HepG2 (cell line): ENCODE measurements at regions not wholly inside any gene's neighbourhood (a gene's known extent, or its start where the extent isn't known, plus 50 kb on each side); places are given as distances from the start of the nearest gene placed in this dataset.

ENCODE experiments used
- ATAC-seq: fragments of 200-7000 bp; cut with Tn5 transposase; 3 replicates; pipeline ENCODE4 v1.9.1; 2020; ENCODE audit warnings: mild to moderate bottlenecking, moderate library complexity
- BruUV-seq: library from RNA; stranded (reverse); fragments of 400-500 nt; replicated peaks from 2 replicates; lab custom pipeline; 2021; lab: Mats Ljungman, UMichigan
- CTCF ChIA-PET: fragments of 300-600 bp; formaldehyde crosslinking; extraction: SDS; loops from one replicate; lab custom pipeline; 2021; ENCODE audit warnings: low total read pairs, inconsistent platforms, low intra/inter-chr PET ratio; lab: Yijun Ruan, JAX
- POLR2A ChIA-PET: fragments of 350-600 bp; sonication (Branson Sonifier 250); formaldehyde crosslinking; loops from one replicate; lab custom pipeline; 2020; ENCODE audit warnings: antibody characterized with exemption, inconsistent platforms; lab: Yijun Ruan, JAX
- DNase-seq: peaks from one replicate; pipeline ENCODE4 v3.0.0-alpha.2; 2015; ENCODE audit warnings: low spot score
- FAIRE-seq: peaks from 3 replicates; lab custom pipeline; 2011; peaks lifted over from hg19 to GRCh38; lab: Jason Lieb, UNC
- H2AFZ ChIP-seq: one replicate; pipeline ENCODE4 v1.6.1; 2011; ENCODE audit warnings: low read length, inconsistent platforms
- H3K27ac ChIP-seq: fragments of 300-600 bp; 3 replicates; pipeline ENCODE4 v1.8.0; 2011; ENCODE audit warnings: mixed run types, mild to moderate bottlenecking, mixed read lengths, low read length, inconsistent platforms; ENCODE audit not compliant: insufficient read depth; ENCODE audit errors: extremely low read length
- H3K27me3 ChIP-seq, 2 experiments: fragments of 200-600 bp in 1 of 2; 2 replicates in 1 of 2; 3 replicates in 1 of 2; pipeline versions ENCODE4 v1.6.0 to v1.8.0; 2011; ENCODE audit warnings: low read length in 2 of 2, mild to moderate bottlenecking in 2 of 2, moderate library complexity in 2 of 2, inconsistent platforms in 1 of 2; ENCODE audit not compliant: insufficient read depth in 2 of 2, control insufficient read depth in 1 of 2
- H3K36me3 ChIP-seq, 2 experiments: fragments of 200-600 bp in 1 of 2; replicated peaks in 1 of 2; 2 replicates in 1 of 2; 3 replicates in 1 of 2; pipeline versions ENCODE4 v1.5.1 to v1.8.0; 2011; ENCODE audit warnings: low read length in 2 of 2, inconsistent platforms in 1 of 2; ENCODE audit not compliant: insufficient read depth in 2 of 2, control insufficient read depth in 1 of 2
- H3K4me1 ChIP-seq: 2 replicates; pipeline ENCODE4 v1.5.1; 2012; ENCODE audit warnings: low read length, inconsistent platforms; ENCODE audit not compliant: insufficient read depth
- H3K4me2 ChIP-seq: 2 replicates; pipeline ENCODE4 v1.6.0; 2011; ENCODE audit warnings: low read depth, low read length, inconsistent platforms
- H3K4me3 ChIP-seq, 3 experiments: fragments of 200-600 bp in 1 of 3; sonication (generic), shearing (Covaris generic) in 1 of 3; replicated peaks in 1 of 3; 2 replicates each; pipeline ENCODE4 v1.5.1; 2011 to 2016; ENCODE audit warnings: low read length in 3 of 3, inconsistent platforms in 2 of 3, low read depth in 2 of 3, mild to moderate bottlenecking in 2 of 3, control low read depth in 1 of 3, mixed read lengths in 1 of 3; ENCODE audit not compliant: insufficient read depth in 1 of 3
- H3K79me2 ChIP-seq: one replicate; pipeline ENCODE4 v1.6.1; 2011; ENCODE audit warnings: low read length, inconsistent platforms; ENCODE audit not compliant: insufficient read depth
- H3K9ac ChIP-seq: 2 replicates; pipeline ENCODE4 v1.6.0; 2011; ENCODE audit warnings: mild to moderate bottlenecking, low read depth, low read length, inconsistent platforms; ENCODE audit not compliant: insufficient read depth
- H3K9me3 ChIP-seq: 2 replicates; pipeline ENCODE4 v1.5.1; 2012; ENCODE audit warnings: mild to moderate bottlenecking, low read length
- H4K20me1 ChIP-seq: 2 replicates; pipeline ENCODE4 v1.6.0; 2011; ENCODE audit warnings: inconsistent platforms, mild to moderate bottlenecking, low read length, moderate library complexity; ENCODE audit not compliant: insufficient read depth
- ATF4 ChIP-seq, 2 experiments: fragments of 450-650 bp in 1 of 2; sonication (generic) in 1 of 2; formaldehyde crosslinking; IDR thresholded peaks; 2 replicates each; pipeline versions ENCODE4 v1.5.0 to v1.8.0; 2020 to 2022; ENCODE audit warnings: mild to moderate bottlenecking in 1 of 2, missing genetic modification reagents in 1 of 2
- GMEB1 ChIP-seq: sonication (generic); formaldehyde crosslinking; IDR thresholded peaks from 2 replicates; pipeline ENCODE4 v1.5.1; 2020; ENCODE audit warnings: missing genetic modification reagents, mild to moderate bottlenecking, borderline replicate concordance
- HES4 ChIP-seq: sonication (generic); formaldehyde crosslinking; IDR thresholded peaks from 2 replicates; pipeline ENCODE4 v1.9.0; 2021; ENCODE audit warnings: mild to moderate bottlenecking, missing genetic modification reagents, borderline replicate concordance
- HOXA9 ChIP-seq: sonication (generic); formaldehyde crosslinking; IDR thresholded peaks from 2 replicates; pipeline ENCODE4 v1.8.1; 2022; ENCODE audit warnings: missing genetic modification reagents, mild to moderate bottlenecking, moderate library complexity, borderline replicate concordance
- IKZF5 ChIP-seq: IDR thresholded peaks from 2 replicates; pipeline ENCODE4 v1.6.1; 2018; ENCODE audit warnings: missing genetic modification reagents, mild to moderate bottlenecking, missing compliant biosample characterization
- PITX1 ChIP-seq: sonication (generic); formaldehyde crosslinking; IDR thresholded peaks from 2 replicates; pipeline ENCODE4 v1.5.1; 2020; ENCODE audit warnings: mild to moderate bottlenecking, missing genetic modification reagents
- RERE ChIP-seq: IDR thresholded peaks from 2 replicates; pipeline ENCODE4 v1.6.1; 2016; ENCODE audit warnings: low read depth, missing genetic modification reagents, missing compliant biosample characterization
- RFXAP ChIP-seq: sonication (generic); formaldehyde crosslinking; IDR thresholded peaks from 2 replicates; pipeline ENCODE4 v1.4.0; 2020; ENCODE audit warnings: missing genetic modification reagents, borderline replicate concordance
- TSC22D2 ChIP-seq: sonication (generic); formaldehyde crosslinking; IDR thresholded peaks from 2 replicates; pipeline ENCODE4 v1.5.1; 2020; ENCODE audit warnings: missing genetic modification reagents, mild to moderate bottlenecking, borderline replicate concordance
- U2AF1 ChIP-seq: fragments of 200-400 bp; formaldehyde crosslinking; optimal IDR thresholded peaks from 2 replicates; pipeline ENCODE3; 2017; ENCODE audit warnings: mild to moderate bottlenecking, low read depth, low read length
- ZNF7 ChIP-seq: IDR thresholded peaks from 2 replicates; pipeline ENCODE4 v1.6.1; 2016; ENCODE audit warnings: missing biosample characterization, missing genetic modification reagents
- ZNF777 ChIP-seq: sonication (generic); formaldehyde crosslinking; IDR thresholded peaks from 2 replicates; pipeline ENCODE4 v1.4.0; 2020; ENCODE audit warnings: missing genetic modification reagents
- ZNF891 ChIP-seq: sonication (generic); formaldehyde crosslinking; IDR thresholded peaks from 2 replicates; pipeline ENCODE4 v1.5.0; 2020; ENCODE audit warnings: mild to moderate bottlenecking, missing genetic modification reagents
- whole genome bisulfite sequencing: methylation state at CpG from one replicate; pipeline ENCODE4 v1.1.6; 2017; ENCODE audit warnings: low lambda C conversion rate; 5-methylcytosine and 5-hydroxymethylcytosine counted together
- in situ Hi-C: cut with HindIII; loops from 2 replicates; pipeline ENCODE4 v1.10.0; 2017; ENCODE audit warnings: low pct_unique_long_range_greater_than_20kb; ENCODE audit not compliant: extremely low pct_ligation_motif_present
- intact Hi-C: fragments of 100-400 bp; cut with micrococcal nuclease; formaldehyde crosslinking; loops from one replicate; pipeline ENCODE4 v1.10.0; 2022; ENCODE audit not compliant: unreplicated experiment

GRCh38 chr4:135283934-135284333 lies 1082.3 kb upstream of the PABPC4L start (continued):
- TF ChIP-seq RERE (CRISPR knock-in tag), result no peak
- TF ChIP-seq U2AF1, result no peak
- TF ChIP-seq HOXA9 (CRISPR knock-in tag), result no peak
- TF ChIP-seq, all 625 proteins: peak for 2

GRCh38 chr4:135282676-135283075 lies 1081.1 kb upstream of the PABPC4L start:
- POLR2A ChIA-PET, result no interaction called here
- in situ Hi-C loops, result no loop called here
- TF ChIP-seq TSC22D2 (CRISPR knock-in tag) (no peak), HES4 (CRISPR knock-in tag) (no peak), GMEB1 (CRISPR knock-in tag) (no peak), ZNF891 (CRISPR knock-in tag) (no peak), IKZF5 (CRISPR knock-in tag) (no peak), RFXAP (CRISPR knock-in tag) (no peak), PITX1 (CRISPR knock-in tag) (no peak), ZNF7 (CRISPR knock-in tag) (no peak), ZNF777 (CRISPR knock-in tag) (no peak), ATF4 (CRISPR knock-in tag; IDR thresholded peaks at IDR 0.05) (no peak)

More at GRCh38 chr4:135282676-135283075, 1081.1 kb upstream of the PABPC4L start:
- no peak overlapping the region for H3K27ac ChIP-seq
- ATAC-seq (no peak), DNase-seq (no peak), FAIRE-seq (no peak)
- no peak overlapping the region for H3K4me3 ChIP-seq
- 29% methylated on average over 1 of the region's 1 CpG for WGBS
- CTCF ChIA-PET, result no interaction called here
- intact Hi-C loops, result no loop called here
- no TSS peak for BruUV-seq
- no peaks in the 10 kb centered on the region for H3K36me3 ChIP-seq
- H3K79me2 ChIP-seq, result no peaks in the 10 kb centered on the region
- H2AFZ ChIP-seq, result no peak overlapping the region
- H3K9ac ChIP-seq, result no peak overlapping the region
- H3K27me3 ChIP-seq, result no peaks in the 10 kb centered on the region
- H3K4me1 ChIP-seq, result no peaks in the 10 kb centered on the region
- no peak overlapping the region for H3K4me2 ChIP-seq
- H3K9me3 ChIP-seq, result no peaks in the 10 kb centered on the region
- H4K20me1 ChIP-seq, result no peaks in the 10 kb centered on the region
